GM21825 (cell line): ENCODE measurements at regions not wholly inside any gene's neighbourhood (a gene's known extent, or its start where the extent isn't known, plus 50 kb on each side); places are given as distances from the start of the nearest gene placed in this dataset.
"Not testable (repeated sequence)": the region's sequence is repeated elsewhere in the genome, so short reads cannot be mapped to it uniquely, and the experiment has no call there.

Experiments
- ATAC-seq: cut with Tn5 transposase; IDR thresholded peaks from one replicate; pipeline ENCODE4 v1.9.1; 2021; ENCODE audit warnings: mild to moderate bottlenecking, moderate library complexity; ENCODE audit not compliant: unreplicated experiment

DNA sequence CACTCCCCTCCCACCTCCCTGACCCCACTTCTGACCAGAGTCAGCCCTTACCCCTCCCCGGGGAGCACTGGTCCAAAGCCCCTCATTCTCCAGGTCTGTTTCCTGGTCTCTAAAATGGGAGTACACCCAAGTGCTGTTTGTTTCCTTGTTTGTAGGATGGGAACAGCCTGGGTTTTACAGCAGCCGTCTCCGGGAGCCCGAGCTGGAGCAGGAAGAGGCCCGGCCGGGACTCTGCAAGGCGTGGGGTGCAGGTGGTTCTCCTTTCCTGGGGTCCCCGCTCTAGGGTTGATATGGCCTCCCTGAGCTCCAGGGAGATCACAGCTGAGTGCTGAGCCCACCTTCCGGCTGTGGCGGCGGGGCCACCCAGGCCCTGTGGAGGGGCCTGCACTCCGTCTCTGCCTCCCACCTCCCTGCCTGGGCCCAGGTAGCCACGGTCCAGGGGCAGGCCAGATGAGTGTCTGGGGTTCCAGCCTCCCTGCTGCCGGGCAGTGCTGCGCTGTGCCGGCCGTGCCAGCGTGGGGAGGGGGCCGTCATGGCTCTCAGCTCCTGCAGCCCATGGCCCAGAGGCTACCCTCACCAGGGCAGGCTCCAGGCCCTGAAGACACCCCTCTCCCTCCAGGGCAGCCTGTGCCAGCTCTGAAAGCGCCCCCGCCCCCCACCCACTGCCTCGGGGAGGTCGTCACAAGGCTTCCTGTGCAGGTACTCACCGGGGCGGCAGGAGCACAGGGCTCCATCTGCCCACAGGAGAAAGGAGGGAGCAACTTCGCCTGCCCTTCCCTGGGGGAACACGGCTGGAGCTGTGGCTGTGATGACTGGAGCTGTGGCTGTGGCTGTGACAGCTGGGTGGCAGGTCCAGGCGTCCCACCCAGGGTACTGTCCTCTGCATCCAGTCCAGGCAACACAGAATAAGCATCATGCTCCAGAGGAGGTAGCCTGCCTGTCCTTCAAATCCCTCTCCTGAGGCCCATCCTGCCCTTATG lies 98.8 kb downstream of the ADRA2C start:
- no peak for ATAC-seq

DNA sequence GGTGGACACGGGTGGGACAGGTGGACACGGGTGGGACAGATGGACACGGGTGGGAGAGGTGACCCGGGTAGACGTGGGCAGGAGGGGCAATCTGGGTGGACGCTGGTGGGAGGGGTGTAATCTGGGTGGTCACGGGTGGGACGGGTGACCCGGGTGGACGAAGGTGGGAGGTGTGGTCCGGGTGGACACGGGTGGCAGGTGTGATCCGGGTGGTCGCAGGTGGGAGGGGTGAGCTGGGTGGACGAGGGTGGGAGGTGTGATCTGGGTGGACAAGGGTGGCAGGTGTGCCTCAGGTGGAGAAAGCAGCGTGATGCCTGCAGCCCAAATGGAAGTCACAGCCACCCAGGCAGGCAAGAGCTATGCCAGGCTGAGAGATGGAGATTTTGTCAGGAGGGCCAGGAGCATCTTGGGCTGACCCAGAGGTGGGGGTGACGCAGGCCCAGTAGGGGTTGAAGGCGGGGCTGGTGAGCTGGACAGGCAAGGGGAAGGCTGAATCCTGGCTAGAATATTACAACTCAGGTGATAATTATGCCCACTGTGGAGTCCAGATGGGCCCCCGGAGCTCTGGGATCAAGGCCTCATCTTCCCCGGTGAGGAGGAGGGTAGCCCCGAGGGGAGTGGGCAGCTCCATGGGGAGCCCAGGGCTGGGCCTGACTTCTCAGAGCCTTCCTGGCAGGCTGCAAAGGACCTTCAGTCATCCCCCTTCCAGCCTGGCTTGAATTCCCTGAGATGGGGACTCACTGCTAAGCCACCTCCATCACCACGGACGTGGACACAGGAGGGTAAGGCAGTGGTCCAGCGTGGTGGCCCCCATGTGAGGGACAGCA lies 100.0 kb downstream of the ADRA2C start:
- no peak for ATAC-seq

- no peak for ATAC-seq
These were observed 100.6 kb downstream of the ADRA2C start for GRCh38 chr4:3866813-3867129.

GRCh38 chr4:3867403-3868100 lies 101.4 kb downstream of the ADRA2C start:
- no peak for ATAC-seq

DNA sequence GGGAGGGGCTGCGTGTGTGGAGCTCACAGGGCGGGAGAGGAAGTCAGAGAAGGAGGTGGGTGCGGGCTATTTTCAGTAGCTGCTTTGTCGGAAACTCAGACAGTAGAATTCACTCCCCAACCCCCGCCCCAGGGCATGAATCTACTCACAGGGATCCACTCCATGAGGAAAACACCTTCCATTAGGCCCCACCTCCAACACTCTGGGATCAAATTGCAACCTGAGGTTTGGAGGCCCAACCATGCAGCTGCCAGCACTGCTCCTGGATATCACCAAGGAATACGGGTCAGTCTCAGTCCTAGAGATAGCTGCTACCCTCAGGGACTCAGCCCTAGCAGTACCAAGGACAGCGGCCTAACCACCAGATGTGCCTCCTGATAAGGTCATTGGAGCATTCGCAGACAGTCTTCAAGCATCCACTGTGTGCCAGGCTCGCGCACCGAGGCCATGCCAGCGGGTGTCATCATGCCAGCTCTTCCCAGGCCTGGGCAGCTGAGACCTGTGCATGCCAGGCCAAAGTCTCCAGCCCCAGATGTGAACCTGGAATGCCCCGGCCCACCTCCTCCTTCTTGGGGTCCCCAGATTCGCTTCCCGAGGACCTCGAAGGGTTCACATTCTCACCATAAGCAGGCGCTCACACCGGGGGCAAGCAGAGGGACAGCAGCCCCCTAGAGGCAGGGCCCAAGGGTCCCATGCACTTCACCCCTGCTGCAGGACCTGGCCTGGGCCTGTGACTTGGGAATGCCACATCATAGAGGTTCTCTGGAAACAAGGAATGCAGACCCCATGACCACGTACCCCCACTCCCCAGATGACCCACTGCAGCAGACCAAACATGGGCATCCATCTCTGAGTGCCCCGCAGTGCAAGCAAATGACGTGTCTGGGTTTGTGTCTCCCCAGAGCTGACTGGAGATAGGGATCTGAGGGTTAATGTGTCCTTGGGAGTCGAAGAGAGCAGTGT lies 102.3 kb downstream of the ADRA2C start:
- no peak for ATAC-seq

- ATAC-seq = no peak
These were observed 103.0 kb downstream of the ADRA2C start for GRCh38 chr4:3869174-3869572.

- ATAC-seq = no peak
These were observed 103.7 kb downstream of the ADRA2C start for GRCh38 chr4:3869661-3870566.

DNA sequence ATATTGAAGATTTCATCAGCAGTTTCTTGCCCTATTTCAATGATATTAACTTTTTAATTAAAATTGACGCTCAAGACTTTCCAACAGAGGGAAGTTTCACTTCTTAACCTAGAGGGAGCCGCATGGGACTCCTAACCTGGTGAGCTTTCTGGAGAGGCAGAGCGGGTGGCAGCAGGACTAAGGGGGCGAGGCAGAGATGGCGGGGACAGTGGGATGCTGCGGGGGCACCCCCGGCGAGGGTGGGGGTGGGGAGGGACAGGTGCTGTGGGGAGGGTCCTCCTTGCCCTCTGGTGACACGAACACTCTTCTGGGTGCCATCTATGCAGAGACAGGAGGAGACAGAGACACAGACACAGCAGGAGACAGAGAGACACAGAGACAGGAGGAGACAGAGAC lies 104.4 kb downstream of the ADRA2C start:
- no peak for ATAC-seq

DNA sequence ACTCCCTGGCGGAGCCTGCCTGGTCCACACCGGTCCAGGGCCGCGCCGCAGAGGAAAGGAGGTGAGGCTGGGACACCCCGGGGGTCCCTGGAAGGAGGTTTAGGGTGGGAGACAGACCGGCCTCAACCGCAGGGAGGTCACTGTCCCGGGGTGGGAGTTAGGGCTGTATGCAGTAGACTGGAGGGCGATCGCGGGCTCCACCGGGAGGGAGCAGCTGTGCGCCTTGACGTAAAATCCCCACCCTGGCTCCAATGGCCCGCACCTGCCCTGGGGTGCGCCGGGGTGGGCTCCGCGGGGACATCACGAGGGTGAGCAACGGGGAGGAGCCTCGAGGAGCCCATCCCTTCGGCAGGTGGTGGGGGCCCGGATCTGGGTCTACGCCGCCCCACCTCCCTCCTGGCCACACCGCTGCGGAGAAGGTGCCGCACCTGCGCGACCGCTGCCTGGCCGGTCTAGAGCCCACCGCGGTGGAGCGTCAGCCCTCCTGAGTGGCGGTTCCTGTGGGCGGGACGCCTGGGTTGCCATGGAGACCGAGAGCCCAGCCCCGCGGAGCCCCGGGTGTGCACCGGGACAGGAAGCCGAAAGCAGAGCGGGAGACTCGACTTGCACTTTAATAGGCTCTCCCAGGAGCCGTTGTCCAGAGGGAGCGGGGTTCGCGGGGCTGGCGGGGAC lies 105.1 kb downstream of the ADRA2C start:
- no peak for ATAC-seq

DNA sequence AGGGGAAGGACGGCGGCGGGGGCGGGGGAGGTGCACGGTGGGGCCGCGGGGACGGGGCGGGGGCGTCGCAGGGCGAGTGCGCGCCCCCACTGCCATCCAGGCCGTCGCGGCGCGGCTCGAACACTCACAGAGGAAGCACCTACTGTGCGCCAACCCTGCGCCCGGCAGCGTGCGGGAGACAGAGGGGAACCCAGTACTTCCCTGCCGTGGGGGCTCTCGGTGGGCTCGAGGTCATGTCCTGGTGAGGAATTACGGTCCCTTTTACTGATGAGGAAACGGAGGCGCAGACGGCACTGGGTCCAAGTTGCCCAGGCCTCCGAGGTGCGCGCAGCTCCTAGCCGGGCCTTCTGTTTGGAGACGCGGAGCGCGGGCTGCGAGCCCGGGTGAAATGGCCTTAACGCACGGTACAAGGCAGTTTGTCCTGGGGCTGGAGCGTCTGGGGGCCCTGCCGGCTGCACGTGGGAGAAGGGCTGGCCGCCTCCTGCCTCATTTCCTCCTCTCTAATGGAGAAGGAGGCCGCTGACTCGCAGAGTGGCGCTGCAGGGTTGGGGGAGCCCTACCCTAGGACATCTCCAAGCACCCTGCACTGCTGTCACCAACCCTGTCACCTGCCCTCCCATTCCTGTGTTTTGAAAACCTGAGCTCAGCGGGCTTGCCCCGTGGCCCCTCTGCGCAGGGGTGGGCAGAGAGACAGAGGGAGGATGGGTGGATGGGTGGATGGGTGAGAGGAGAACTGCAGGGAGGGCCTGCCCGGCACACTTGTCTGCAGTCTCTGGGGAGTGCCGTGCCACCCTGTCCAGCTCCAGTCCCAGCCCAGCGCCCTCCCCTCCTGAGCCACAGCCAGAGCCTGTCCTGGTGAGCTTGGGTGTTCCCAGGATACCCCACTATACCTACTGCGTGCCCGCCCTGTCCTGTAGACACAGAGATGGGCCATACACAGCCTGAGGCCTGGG lies 106.0 kb downstream of the ADRA2C start:
- ATAC-seq = no peak

GRCh38 chr4:3872834-3873313 lies 106.7 kb downstream of the ADRA2C start:
- ATAC-seq = no peak

- no peak for ATAC-seq
These were observed 107.3 kb downstream of the ADRA2C start for GRCh38 chr4:3873408-3874027.

- no peak for ATAC-seq
These were observed 107.8 kb downstream of the ADRA2C start for GRCh38 chr4:3874028-3874415.

GRCh38 chr4:3874525-3875110 lies 108.4 kb downstream of the ADRA2C start:
- ATAC-seq = no peak

- no peak for ATAC-seq
These were observed 109.3 kb downstream of the ADRA2C start for GRCh38 chr4:3875466-3875865.

- ATAC-seq = not testable (repeated sequence)
These were observed 110.1 kb downstream of the ADRA2C start for GRCh38 chr4:3876057-3876845.
